Posterior vena cava (tissue), 2 donors: ENCODE measurements at regions not wholly inside any gene's neighbourhood (a gene's known extent, or its start where the extent isn't known, plus 50 kb on each side); places are given as distances from the start of the nearest gene placed in this dataset.
"Not testable (repeated sequence)": the region's sequence is repeated elsewhere in the genome, so short reads cannot be mapped to it uniquely, and the experiment has no call there.

ENCODE experiments used
- DNase-seq: peaks from one replicate; pipeline ENCODE4 v3.0.0-alpha.2; 2020; ENCODE audit warnings: low spot score
- intact Hi-C, 2 donors: fragments of 100-400 bp; cut with DNase I; formaldehyde crosslinking; loops; one replicate each; pipeline versions ENCODE4 v1.14.1 to v1.14.2; 2022 to 2023
- donor health status: DM: yes; HTN: yes; CAD: no.
- donor health status: DM: yes; HTN: yes; CAD: no.

- no peak for DNase-seq
- intact Hi-C loops = no loop called here
Measured at GRCh38 chr10:124150189-124150806, 56.9 kb upstream of the CHST15 start.

- no peak for DNase-seq
- intact Hi-C loops = no loop called here
Measured at GRCh38 chr10:124149189-124150042, 56.0 kb upstream of the CHST15 start.

GRCh38 chr10:124148509-124149188 lies 55.3 kb upstream of the CHST15 start:
- intact Hi-C loops, DNase-seq: not testable (repeated sequence)

GRCh38 chr10:124146483-124146882 lies 53.1 kb upstream of the CHST15 start:
- DNase-seq = no peak
- intact Hi-C loops = no loop called here

GRCh38 chr10:124145109-124145870 lies 51.9 kb upstream of the CHST15 start:
- DNase-seq = peak; percentile 86
- intact Hi-C loops = no loop called here

DNA sequence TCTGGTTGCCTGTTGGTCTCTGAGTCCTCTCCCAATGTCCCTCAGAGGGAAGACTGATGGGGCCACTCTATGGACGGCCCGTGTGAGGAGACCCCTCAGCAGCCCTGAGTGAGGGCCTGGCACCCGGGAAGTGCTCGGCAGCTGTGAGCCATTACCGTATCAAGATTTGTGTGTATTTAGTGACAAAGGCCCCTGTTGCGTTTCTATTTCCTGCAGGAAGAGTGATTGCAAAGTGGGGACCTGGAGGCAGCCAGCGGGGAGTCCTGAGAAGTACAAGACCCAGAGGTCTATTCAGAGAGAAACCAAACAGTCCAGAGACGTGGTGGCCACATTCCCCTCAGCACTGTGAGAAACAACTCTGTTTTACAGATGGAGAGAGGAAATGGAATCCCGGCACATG lies 51.1 kb upstream of the CHST15 start:
- DNase-seq = peak; percentile 59
- intact Hi-C loops = no loop called here

DNA sequence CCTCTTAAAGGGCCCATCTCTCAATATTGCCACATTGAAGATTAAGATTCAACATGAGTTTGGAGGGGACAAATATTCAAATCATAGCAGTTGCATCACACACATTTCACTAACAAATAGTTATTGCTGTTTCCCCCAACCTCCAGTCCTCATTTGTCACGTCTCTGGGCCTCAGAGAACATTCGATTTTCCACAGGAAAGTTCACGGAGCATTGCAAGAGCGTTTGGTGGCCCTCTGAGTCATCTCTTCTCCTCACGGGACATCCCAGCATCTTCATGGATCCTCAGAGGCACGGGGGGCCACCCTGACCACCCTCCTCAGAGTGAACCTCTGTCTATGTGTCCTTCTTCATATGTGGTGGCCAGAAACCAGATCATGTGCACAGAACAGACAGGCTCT lies 50.3 kb upstream of the CHST15 start:
- intact Hi-C loops = no loop called here
- DNase-seq = peak; percentile 31
